ENCODE measurements at regions not wholly inside any gene's neighbourhood (a gene's known extent, or its start where the extent isn't known, plus 50 kb on each side); places are given as distances from the start of the nearest gene placed in this dataset.

GRCh38 chr11:44494785-44495184 lies 70.7 kb upstream of the CD82 start:
- H3K4me1 ChIP-seq, result no peaks in the 10 kb centered on the region
- intact Hi-C loops (cut with DNase I), result no loop called here
- no peak for TF ChIP-seq CTCF (IDR thresholded peaks at IDR 0.05)

GRCh38 chr11:44496391-44496790 lies 69.1 kb upstream of the CD82 start:
- intact Hi-C loops (cut with DNase I), result no loop called here
- TF ChIP-seq CTCF (IDR thresholded peaks at IDR 0.05), result no peak
- no peaks in the 10 kb centered on the region for H3K9me3 ChIP-seq
- H3K27ac ChIP-seq, result no peak overlapping the region
- DNase-seq (ENCODE audit: low spot score in 2 of 2), result no peak
- no peaks in the 10 kb centered on the region for H3K4me1 ChIP-seq
- no peaks in the 10 kb centered on the region for H3K36me3 ChIP-seq
- H3K4me3 ChIP-seq, result no peak overlapping the region
- H3K27me3 ChIP-seq, result no peaks in the 10 kb centered on the region

More at GRCh38 chr11:44494785-44495184, 70.7 kb upstream of the CD82 start:
- Histone ChIP-seq H3K27me3 (no peaks in the 10 kb centered on the region), H3K9me3 (no peaks in the 10 kb centered on the region), H3K36me3 (no peaks in the 10 kb centered on the region), H3K27ac (no peak overlapping the region), H3K4me3 (no peak overlapping the region)
- DNase-seq (ENCODE audit: low spot score in 2 of 2), result no peak

GRCh38 chr11:44498089-44498871 lies 67.2 kb upstream of the CD82 start:
- intact Hi-C loops (cut with DNase I), result no loop called here
- H3K4me1 ChIP-seq, result no peaks in the 10 kb centered on the region
- H3K9me3 ChIP-seq, result no peaks in the 10 kb centered on the region
- no peak for DNase-seq (ENCODE audit: low spot score in 2 of 2)
- no peaks in the 10 kb centered on the region for H3K27me3 ChIP-seq
- no peaks in the 10 kb centered on the region for H3K36me3 ChIP-seq
- H3K4me3 ChIP-seq, result no peak overlapping the region
- no peak overlapping the region for H3K27ac ChIP-seq
- TF ChIP-seq CTCF (IDR thresholded peaks at IDR 0.05), result no peak

- TF ChIP-seq CTCF (IDR thresholded peaks at IDR 0.05), result no peak
- no peak overlapping the region for H3K27ac ChIP-seq
- H3K27me3 ChIP-seq, result no peaks in the 10 kb centered on the region
- peaks cover 0 to 2% of the 10 kb centered on the region in 2 donors for H3K9me3 ChIP-seq
- H3K36me3 ChIP-seq, result no peaks in the 10 kb centered on the region
- DNase-seq (ENCODE audit: low spot score in 2 of 2), result no peak
- intact Hi-C loops (cut with DNase I), result no loop called here
- no peaks in the 10 kb centered on the region for H3K4me1 ChIP-seq
- H3K4me3 ChIP-seq, result no peak overlapping the region
Observed at GRCh38 chr11:44502506-44502905, 63.0 kb upstream of the CD82 start.

- no peak overlapping the region for H3K4me3 ChIP-seq
- no peak for DNase-seq (ENCODE audit: low spot score in 2 of 2)
- peaks cover 0 to 3% of the 10 kb centered on the region in 2 donors for H3K9me3 ChIP-seq
- intact Hi-C loops (cut with DNase I), result no loop called here
- no peaks in the 10 kb centered on the region for H3K36me3 ChIP-seq
- no peak for TF ChIP-seq CTCF (IDR thresholded peaks at IDR 0.05)
- H3K27ac ChIP-seq, result no peak overlapping the region
- H3K27me3 ChIP-seq, result no peaks in the 10 kb centered on the region
- H3K4me1 ChIP-seq, result no peaks in the 10 kb centered on the region
Observed at GRCh38 chr11:44505581-44506054, 59.8 kb upstream of the CD82 start.

Data from ascending aorta (tissue), 2 donors.